ENCODE measurements at regions not wholly inside any gene's neighbourhood (a gene's known extent, or its start where the extent isn't known, plus 50 kb on each side); places are given as distances from the start of the nearest gene placed in this dataset.

GRCh38 chr10:6980353-6980752 is 400.3 kb upstream of the PRKCQ start:
- TF ChIP-seq, protein P1, sequence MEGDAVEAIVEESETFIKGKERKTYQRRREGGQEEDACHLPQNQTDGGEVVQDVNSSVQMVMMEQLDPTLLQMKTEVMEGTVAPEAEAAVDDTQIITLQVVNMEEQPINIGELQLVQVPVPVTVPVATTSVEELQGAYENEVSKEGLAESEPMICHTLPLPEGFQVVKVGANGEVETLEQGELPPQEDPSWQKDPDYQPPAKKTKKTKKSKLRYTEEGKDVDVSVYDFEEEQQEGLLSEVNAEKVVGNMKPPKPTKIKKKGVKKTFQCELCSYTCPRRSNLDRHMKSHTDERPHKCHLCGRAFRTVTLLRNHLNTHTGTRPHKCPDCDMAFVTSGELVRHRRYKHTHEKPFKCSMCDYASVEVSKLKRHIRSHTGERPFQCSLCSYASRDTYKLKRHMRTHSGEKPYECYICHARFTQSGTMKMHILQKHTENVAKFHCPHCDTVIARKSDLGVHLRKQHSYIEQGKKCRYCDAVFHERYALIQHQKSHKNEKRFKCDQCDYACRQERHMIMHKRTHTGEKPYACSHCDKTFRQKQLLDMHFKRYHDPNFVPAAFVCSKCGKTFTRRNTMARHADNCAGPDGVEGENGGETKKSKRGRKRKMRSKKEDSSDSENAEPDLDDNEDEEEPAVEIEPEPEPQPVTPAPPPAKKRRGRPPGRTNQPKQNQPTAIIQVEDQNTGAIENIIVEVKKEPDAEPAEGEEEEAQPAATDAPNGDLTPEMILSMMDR (IDR thresholded peaks at IDR 0.05): no peak
- TF ChIP-seq EP300 (IDR thresholded peaks at IDR 0.05): no peak
